ENCODE measurements at regions not wholly inside any gene's neighbourhood (a gene's known extent, or its start where the extent isn't known, plus 50 kb on each side); places are given as distances from the start of the nearest gene placed in this dataset.

DNA sequence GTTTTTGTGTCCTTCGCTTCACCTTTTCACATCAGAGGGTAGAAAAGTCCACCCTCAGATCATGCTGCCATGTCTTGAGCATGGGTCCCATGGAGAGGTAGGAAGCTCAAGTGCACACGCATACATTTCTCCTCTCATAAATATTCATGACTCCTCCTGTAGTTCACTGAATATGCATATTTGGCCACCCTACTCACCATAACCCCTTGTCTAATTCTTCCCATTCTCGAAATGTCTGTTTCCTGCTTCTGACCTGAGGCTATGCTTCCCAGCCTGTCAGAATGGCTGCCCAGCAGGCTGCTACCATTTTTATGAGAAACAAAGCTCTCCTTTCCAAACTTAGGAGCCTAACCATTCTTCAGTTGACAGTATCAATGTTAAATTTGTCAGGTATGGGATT lies 86.5 kb downstream of the ADRA2C start:
- Histone ChIP-seq H3K36me3 (no peaks in the 10 kb centered on the region), H3K27me3 (replicated peaks; ENCODE audit: insufficient read depth) (no peaks in the 10 kb centered on the region), H3K4me1 (replicated peaks) (no peaks in the 10 kb centered on the region), H3K4me3 (no peak overlapping the region), H3K9me3 (no peaks in the 10 kb centered on the region), H3K27ac (no peak overlapping the region)
- intact Hi-C loops (cut with DNase I): no loop called here
- no peak for DNase-seq (ENCODE audit: low spot score)
- TF ChIP-seq POLR2A (IDR thresholded peaks at IDR 0.05): no peak
- TF ChIP-seq, protein P1, sequence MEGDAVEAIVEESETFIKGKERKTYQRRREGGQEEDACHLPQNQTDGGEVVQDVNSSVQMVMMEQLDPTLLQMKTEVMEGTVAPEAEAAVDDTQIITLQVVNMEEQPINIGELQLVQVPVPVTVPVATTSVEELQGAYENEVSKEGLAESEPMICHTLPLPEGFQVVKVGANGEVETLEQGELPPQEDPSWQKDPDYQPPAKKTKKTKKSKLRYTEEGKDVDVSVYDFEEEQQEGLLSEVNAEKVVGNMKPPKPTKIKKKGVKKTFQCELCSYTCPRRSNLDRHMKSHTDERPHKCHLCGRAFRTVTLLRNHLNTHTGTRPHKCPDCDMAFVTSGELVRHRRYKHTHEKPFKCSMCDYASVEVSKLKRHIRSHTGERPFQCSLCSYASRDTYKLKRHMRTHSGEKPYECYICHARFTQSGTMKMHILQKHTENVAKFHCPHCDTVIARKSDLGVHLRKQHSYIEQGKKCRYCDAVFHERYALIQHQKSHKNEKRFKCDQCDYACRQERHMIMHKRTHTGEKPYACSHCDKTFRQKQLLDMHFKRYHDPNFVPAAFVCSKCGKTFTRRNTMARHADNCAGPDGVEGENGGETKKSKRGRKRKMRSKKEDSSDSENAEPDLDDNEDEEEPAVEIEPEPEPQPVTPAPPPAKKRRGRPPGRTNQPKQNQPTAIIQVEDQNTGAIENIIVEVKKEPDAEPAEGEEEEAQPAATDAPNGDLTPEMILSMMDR (IDR thresholded peaks at IDR 0.05): no peak
- no peak for TF ChIP-seq POLR2AphosphoS5 (IDR thresholded peaks at IDR 0.05)
- WGBS: 77% methylated on average over 3 of the region's 3 CpGs

DNA sequence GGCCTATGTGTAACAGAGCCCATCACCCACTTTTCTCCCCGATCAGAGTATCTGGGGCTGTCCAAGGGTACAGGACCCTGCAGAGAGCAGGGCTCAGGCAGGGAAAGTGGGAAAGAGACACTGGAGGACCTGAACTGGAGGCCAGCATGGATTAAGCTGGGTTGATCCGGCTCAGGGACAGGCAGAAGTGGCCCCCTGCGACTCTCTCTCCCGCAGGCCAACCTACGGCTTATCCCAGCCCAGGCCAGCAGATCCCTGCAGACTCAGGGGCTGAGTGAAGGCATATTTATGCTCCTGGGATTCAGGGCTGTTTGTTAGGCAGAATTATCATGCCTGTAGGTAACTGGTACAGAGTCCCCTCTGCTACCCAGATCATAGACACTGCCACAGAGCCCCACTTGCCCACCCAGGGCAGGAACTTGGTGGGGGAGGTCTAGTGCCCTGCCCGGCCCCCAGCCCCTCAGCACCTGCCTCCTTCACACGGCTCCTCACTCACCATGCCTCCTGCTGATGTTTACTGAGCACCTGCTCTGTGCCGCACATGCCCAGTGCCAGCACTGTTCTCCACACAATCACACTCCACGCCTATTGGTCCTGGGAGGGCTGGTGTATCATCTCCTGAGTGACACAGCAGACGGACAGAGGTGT lies 87.3 kb downstream of the ADRA2C start:
- Histone ChIP-seq H3K27me3 (replicated peaks; ENCODE audit: insufficient read depth) (no peaks in the 10 kb centered on the region), H3K9me3 (no peaks in the 10 kb centered on the region), H3K27ac (no peak overlapping the region), H3K4me1 (replicated peaks) (no peaks in the 10 kb centered on the region), H3K4me3 (no peak overlapping the region), H3K36me3 (no peaks in the 10 kb centered on the region)
- TF ChIP-seq POLR2AphosphoS5 (IDR thresholded peaks at IDR 0.05) (no peak), POLR2A (IDR thresholded peaks at IDR 0.05) (no peak)
- TF ChIP-seq, protein P1 (IDR thresholded peaks at IDR 0.05): no peak
- intact Hi-C loops (cut with DNase I): no loop called here
- no peak for DNase-seq (ENCODE audit: low spot score)
- WGBS: 72% methylated on average over 10 of the region's 10 CpGs

DNA sequence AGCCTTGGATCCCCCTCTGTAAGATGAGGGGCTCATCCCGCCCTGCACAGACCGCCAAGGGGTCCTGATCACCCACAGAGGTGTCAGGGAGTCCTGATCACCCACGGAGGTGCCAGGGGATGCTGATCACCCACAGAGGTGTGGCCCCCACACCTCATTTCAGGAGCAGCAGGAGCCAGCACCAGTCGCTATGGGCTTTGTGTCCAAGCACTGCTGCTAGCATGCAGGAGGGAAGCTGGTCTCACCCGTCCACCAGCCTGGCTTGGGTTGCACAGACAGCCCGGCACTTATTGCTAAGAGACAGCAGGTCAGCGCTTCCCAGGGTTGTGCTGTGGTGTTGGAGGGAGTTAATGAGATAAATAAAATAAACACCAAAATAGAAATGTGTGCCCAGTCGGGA lies 88.5 kb downstream of the ADRA2C start:
- intact Hi-C loops (cut with DNase I): no loop called here
- 64% methylated on average over 7 of the region's 8 CpGs for WGBS
- H3K4me3 ChIP-seq: no peak overlapping the region
- no peak for TF ChIP-seq POLR2AphosphoS5 (IDR thresholded peaks at IDR 0.05)
- TF ChIP-seq, protein P1 (IDR thresholded peaks at IDR 0.05): no peak
- TF ChIP-seq POLR2A (IDR thresholded peaks at IDR 0.05): no peak
- H3K27me3 ChIP-seq (replicated peaks; ENCODE audit: insufficient read depth): peaks cover 2% of the 10 kb centered on the region
- H3K9me3 ChIP-seq: no peaks in the 10 kb centered on the region
- H3K27ac ChIP-seq: no peak overlapping the region
- H3K4me1 ChIP-seq (replicated peaks): no peaks in the 10 kb centered on the region
- no peaks in the 10 kb centered on the region for H3K36me3 ChIP-seq
- DNase-seq (ENCODE audit: low spot score): no peak

DNA sequence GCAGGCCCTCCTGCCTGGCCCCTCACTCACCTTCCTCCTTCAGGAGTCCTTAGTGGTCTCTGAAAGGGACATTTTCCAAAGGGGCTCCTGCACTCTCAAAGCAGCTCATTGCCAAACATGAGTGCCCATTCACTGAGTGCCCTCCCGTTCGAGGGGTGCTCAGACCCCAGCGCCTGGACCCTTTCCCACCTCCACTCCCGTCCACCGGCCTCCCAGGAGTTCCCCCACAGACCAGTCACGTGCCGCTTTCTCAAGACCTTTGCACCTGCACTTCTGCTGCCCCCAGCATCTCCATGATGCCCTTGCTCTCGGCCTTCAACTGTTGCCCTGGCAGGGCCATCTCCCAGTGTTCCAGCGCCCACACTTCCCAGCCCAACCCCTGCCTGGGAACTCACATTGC lies 89.5 kb downstream of the ADRA2C start:
- peaks cover 2% of the 10 kb centered on the region for H3K27me3 ChIP-seq (replicated peaks; ENCODE audit: insufficient read depth)
- H3K4me3 ChIP-seq: no peak overlapping the region
- no peaks in the 10 kb centered on the region for H3K9me3 ChIP-seq
- intact Hi-C loops (cut with DNase I): no loop called here
- no peaks in the 10 kb centered on the region for H3K4me1 ChIP-seq (replicated peaks)
- DNase-seq (ENCODE audit: low spot score): no peak
- H3K27ac ChIP-seq: no peak overlapping the region
- no peaks in the 10 kb centered on the region for H3K36me3 ChIP-seq
- TF ChIP-seq, protein P1 (IDR thresholded peaks at IDR 0.05): no peak
- TF ChIP-seq POLR2A (IDR thresholded peaks at IDR 0.05) (no peak), POLR2AphosphoS5 (IDR thresholded peaks at IDR 0.05) (no peak)
- 74% methylated on average over 8 of the region's 9 CpGs for WGBS

DNA sequence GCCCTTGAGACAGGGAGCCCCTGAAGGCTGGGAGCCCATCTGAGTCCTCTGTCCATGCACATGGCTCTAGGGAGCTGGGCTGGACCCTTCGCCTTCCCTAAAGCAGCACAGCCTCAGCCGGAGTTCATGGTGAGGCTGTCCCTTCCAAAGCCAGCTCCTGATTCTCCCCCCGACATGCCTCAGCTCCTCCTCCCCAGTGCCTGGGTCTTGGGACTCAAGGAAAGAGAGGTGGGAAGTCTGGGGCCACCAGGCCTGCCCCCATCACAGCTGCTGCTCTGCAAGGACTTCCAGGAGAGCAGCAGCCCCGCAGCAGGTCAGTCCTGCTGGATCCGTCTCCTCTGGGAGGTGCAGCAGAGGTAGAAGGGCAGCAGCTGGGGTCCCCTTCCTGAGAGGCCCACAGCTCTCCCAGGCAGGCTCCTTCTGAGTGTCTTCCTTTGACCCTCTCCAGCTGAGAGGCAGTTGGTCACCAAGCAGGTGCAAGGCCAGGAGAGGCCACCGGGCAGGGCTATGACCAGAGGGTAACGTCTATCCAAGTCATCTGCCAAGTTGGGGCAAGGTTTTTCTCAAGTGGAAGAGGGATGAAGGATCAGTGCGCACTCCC lies 90.5 kb downstream of the ADRA2C start:
- WGBS: 54% methylated on average over 8 of the region's 8 CpGs
- H3K4me1 ChIP-seq (replicated peaks): no peaks in the 10 kb centered on the region
- H3K36me3 ChIP-seq: no peaks in the 10 kb centered on the region
- no peak overlapping the region for H3K4me3 ChIP-seq
- H3K27me3 ChIP-seq (replicated peaks; ENCODE audit: insufficient read depth): peaks cover 2% of the 10 kb centered on the region
- TF ChIP-seq POLR2AphosphoS5 (IDR thresholded peaks at IDR 0.05) (no peak), POLR2A (IDR thresholded peaks at IDR 0.05) (no peak)
- TF ChIP-seq, protein P1 (IDR thresholded peaks at IDR 0.05): no peak
- no peak overlapping the region for H3K27ac ChIP-seq
- intact Hi-C loops (cut with DNase I): no loop called here
- no peak for DNase-seq (ENCODE audit: low spot score)
- H3K9me3 ChIP-seq: no peaks in the 10 kb centered on the region

All from prostate gland (tissue), 2 donors.